ENCODE measurements at regions not wholly inside any gene's neighbourhood (a gene's known extent, or its start where the extent isn't known, plus 50 kb on each side); places are given as distances from the start of the nearest gene placed in this dataset.

- H3K9me3 ChIP-seq (ENCODE audit: control insufficient read depth in 4 of 4, low read length in 3 of 4) = no peaks in the 10 kb centered on the region
- no peaks in the 10 kb centered on the region for H3K4me1 ChIP-seq (ENCODE audit: control insufficient read depth in 4 of 4, insufficient read depth in 4 of 4, low read length in 3 of 4)
- H3K4me3 ChIP-seq (ENCODE audit: low read depth in 1 of 3, low read length in 3 of 3) = no peak overlapping the region
- no peak for TF ChIP-seq RXRA (IDR thresholded peaks at IDR 0.05)
- no peak for TF ChIP-seq EGR1 (IDR thresholded peaks at IDR 0.05; ENCODE audit: low read depth in 2 of 2)
- no peak for TF ChIP-seq FOXA2 (IDR thresholded peaks at IDR 0.05)
- TF ChIP-seq JUND (IDR thresholded peaks at IDR 0.05) = no peak
- TF ChIP-seq NR2F2 (IDR thresholded peaks at IDR 0.05) = no peak
- no peak for TF ChIP-seq TAF1 (conservative IDR thresholded peaks at IDR 0.05)
- no peak overlapping the region for H3K27ac ChIP-seq (ENCODE audit: low read depth in 1 of 2, low read length in 2 of 2)
- DNase-seq (ENCODE audit: low spot score) = no peak
- no peaks in the 10 kb centered on the region for H3K27me3 ChIP-seq (ENCODE audit: control insufficient read depth in 4 of 4, insufficient read depth in 4 of 4, low read length in 3 of 4)
- no peaks in the 10 kb centered on the region for H3K36me3 ChIP-seq (ENCODE audit: control insufficient read depth in 4 of 4, insufficient read depth in 3 of 4, low read depth in 1 of 4, low read length in 3 of 4)
- H3K9ac ChIP-seq (ENCODE audit: low read depth in 1 of 2, low read length in 2 of 2) = no peak overlapping the region
Observed at GRCh38 chr2:124996406-124996805, 971.3 kb downstream of the CNTNAP5 start.

GRCh38 chr2:124999906-125000305, 974.8 kb downstream of the CNTNAP5 start:
- no peak for DNase-seq (ENCODE audit: low spot score)
- TF ChIP-seq HNF4A (conservative IDR thresholded peaks at IDR 0.05) = no peak
- TF ChIP-seq JUND (IDR thresholded peaks at IDR 0.05) = no peak
- no peak for TF ChIP-seq TAF1 (conservative IDR thresholded peaks at IDR 0.05)
- Histone ChIP-seq H3K9me3 (ENCODE audit: control insufficient read depth in 4 of 4, low read length in 3 of 4) (no peaks in the 10 kb centered on the region), H3K4me3 (ENCODE audit: low read depth in 1 of 3, low read length in 3 of 3) (no peak overlapping the region), H3K36me3 (ENCODE audit: control insufficient read depth in 4 of 4, insufficient read depth in 3 of 4, low read depth in 1 of 4, low read length in 3 of 4) (no peaks in the 10 kb centered on the region), H3K27me3 (ENCODE audit: control insufficient read depth in 4 of 4, insufficient read depth in 4 of 4, low read length in 3 of 4) (no peaks in the 10 kb centered on the region), H3K27ac (ENCODE audit: low read depth in 1 of 2, low read length in 2 of 2) (no peak overlapping the region), H3K9ac (ENCODE audit: low read depth in 1 of 2, low read length in 2 of 2) (no peak overlapping the region), H3K4me1 (ENCODE audit: control insufficient read depth in 4 of 4, insufficient read depth in 4 of 4, low read length in 3 of 4) (no peaks in the 10 kb centered on the region)

- no peak overlapping the region for H3K9ac ChIP-seq (ENCODE audit: low read depth in 1 of 2, low read length in 2 of 2)
- DNase-seq (ENCODE audit: low spot score) = no peak
- TF ChIP-seq FOXA2 (IDR thresholded peaks at IDR 0.05) = no peak
- no peak for TF ChIP-seq SP1 (IDR thresholded peaks at IDR 0.05)
- TF ChIP-seq TAF1 (conservative IDR thresholded peaks at IDR 0.05) = no peak
- TF ChIP-seq RXRA (IDR thresholded peaks at IDR 0.05) = no peak
- TF ChIP-seq EGR1 (IDR thresholded peaks at IDR 0.05; ENCODE audit: low read depth in 2 of 2) = no peak
- TF ChIP-seq HNF4A (conservative IDR thresholded peaks at IDR 0.05) = no peak
- no peak for TF ChIP-seq MAX (IDR thresholded peaks at IDR 0.05)
- no peak for TF ChIP-seq ATF3 (IDR thresholded peaks at IDR 0.05)
- TF ChIP-seq, protein P1, sequence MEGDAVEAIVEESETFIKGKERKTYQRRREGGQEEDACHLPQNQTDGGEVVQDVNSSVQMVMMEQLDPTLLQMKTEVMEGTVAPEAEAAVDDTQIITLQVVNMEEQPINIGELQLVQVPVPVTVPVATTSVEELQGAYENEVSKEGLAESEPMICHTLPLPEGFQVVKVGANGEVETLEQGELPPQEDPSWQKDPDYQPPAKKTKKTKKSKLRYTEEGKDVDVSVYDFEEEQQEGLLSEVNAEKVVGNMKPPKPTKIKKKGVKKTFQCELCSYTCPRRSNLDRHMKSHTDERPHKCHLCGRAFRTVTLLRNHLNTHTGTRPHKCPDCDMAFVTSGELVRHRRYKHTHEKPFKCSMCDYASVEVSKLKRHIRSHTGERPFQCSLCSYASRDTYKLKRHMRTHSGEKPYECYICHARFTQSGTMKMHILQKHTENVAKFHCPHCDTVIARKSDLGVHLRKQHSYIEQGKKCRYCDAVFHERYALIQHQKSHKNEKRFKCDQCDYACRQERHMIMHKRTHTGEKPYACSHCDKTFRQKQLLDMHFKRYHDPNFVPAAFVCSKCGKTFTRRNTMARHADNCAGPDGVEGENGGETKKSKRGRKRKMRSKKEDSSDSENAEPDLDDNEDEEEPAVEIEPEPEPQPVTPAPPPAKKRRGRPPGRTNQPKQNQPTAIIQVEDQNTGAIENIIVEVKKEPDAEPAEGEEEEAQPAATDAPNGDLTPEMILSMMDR (IDR thresholded peaks at IDR 0.05; ENCODE audit: low read depth, low read length, missing input control) = no peak
- TF ChIP-seq FOXA1 (IDR thresholded peaks at IDR 0.05) = no peak
- no peak for TF ChIP-seq NR2F2 (IDR thresholded peaks at IDR 0.05)
- TF ChIP-seq, protein P2, sequence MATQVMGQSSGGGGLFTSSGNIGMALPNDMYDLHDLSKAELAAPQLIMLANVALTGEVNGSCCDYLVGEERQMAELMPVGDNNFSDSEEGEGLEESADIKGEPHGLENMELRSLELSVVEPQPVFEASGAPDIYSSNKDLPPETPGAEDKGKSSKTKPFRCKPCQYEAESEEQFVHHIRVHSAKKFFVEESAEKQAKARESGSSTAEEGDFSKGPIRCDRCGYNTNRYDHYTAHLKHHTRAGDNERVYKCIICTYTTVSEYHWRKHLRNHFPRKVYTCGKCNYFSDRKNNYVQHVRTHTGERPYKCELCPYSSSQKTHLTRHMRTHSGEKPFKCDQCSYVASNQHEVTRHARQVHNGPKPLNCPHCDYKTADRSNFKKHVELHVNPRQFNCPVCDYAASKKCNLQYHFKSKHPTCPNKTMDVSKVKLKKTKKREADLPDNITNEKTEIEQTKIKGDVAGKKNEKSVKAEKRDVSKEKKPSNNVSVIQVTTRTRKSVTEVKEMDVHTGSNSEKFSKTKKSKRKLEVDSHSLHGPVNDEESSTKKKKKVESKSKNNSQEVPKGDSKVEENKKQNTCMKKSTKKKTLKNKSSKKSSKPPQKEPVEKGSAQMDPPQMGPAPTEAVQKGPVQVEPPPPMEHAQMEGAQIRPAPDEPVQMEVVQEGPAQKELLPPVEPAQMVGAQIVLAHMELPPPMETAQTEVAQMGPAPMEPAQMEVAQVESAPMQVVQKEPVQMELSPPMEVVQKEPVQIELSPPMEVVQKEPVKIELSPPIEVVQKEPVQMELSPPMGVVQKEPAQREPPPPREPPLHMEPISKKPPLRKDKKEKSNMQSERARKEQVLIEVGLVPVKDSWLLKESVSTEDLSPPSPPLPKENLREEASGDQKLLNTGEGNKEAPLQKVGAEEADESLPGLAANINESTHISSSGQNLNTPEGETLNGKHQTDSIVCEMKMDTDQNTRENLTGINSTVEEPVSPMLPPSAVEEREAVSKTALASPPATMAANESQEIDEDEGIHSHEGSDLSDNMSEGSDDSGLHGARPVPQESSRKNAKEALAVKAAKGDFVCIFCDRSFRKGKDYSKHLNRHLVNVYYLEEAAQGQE (IDR thresholded peaks at IDR 0.05) = no peak
- no peak for TF ChIP-seq HNF4G (IDR thresholded peaks at IDR 0.05)
- TF ChIP-seq GABPA (IDR thresholded peaks at IDR 0.05 in 1 of 2, conservative IDR thresholded peaks at IDR 0.05 in 1 of 2) = no peak
- no peak for TF ChIP-seq RAD21 (IDR thresholded peaks at IDR 0.05)
- H3K4me1 ChIP-seq (ENCODE audit: control insufficient read depth in 4 of 4, insufficient read depth in 4 of 4, low read length in 3 of 4) = no peaks in the 10 kb centered on the region
- no peaks in the 10 kb centered on the region for H3K36me3 ChIP-seq (ENCODE audit: control insufficient read depth in 4 of 4, insufficient read depth in 3 of 4, low read depth in 1 of 4, low read length in 3 of 4)
- H3K4me3 ChIP-seq (ENCODE audit: low read depth in 1 of 3, low read length in 3 of 3) = no peak overlapping the region
- 93% methylated on average over 7 of the region's 7 CpGs for WGBS
- no peak overlapping the region for H3K27ac ChIP-seq (ENCODE audit: low read depth in 1 of 2, low read length in 2 of 2)
- no peaks in the 10 kb centered on the region for H3K9me3 ChIP-seq (ENCODE audit: control insufficient read depth in 4 of 4, low read length in 3 of 4)
- H3K27me3 ChIP-seq (ENCODE audit: control insufficient read depth in 4 of 4, insufficient read depth in 4 of 4, low read length in 3 of 4) = no peaks in the 10 kb centered on the region
Observed at GRCh38 chr2:125004106-125004800, 979.2 kb downstream of the CNTNAP5 start.
